ENCODE measurements at regions not wholly inside any gene's neighbourhood (a gene's known extent, or its start where the extent isn't known, plus 50 kb on each side); places are given as distances from the start of the nearest gene placed in this dataset.

- no peak for TF ChIP-seq ZBTB12 (CRISPR knock-in tag; IDR thresholded peaks at IDR 0.05)
- no peak for TF ChIP-seq SMC3 (conservative IDR thresholded peaks at IDR 0.05; ENCODE audit: insufficient read depth, low read depth, low read length)
- no peak for TF ChIP-seq CTCF (IDR thresholded peaks at IDR 0.05 in 2 of 3, conservative IDR thresholded peaks at IDR 0.05 in 1 of 3; ENCODE audit: insufficient read depth in 2 of 3, low read depth in 1 of 3, low read length in 3 of 3)
- no peak for TF ChIP-seq STAT6 (CRISPR knock-in tag; IDR thresholded peaks at IDR 0.05)
- TF ChIP-seq ZNF253 (CRISPR knock-in tag; conservative IDR thresholded peaks at IDR 0.05) = no peak
- TF ChIP-seq ZBTB7A (IDR thresholded peaks at IDR 0.05; ENCODE audit: borderline replicate concordance, control insufficient read depth, low read depth, low read length) = no peak
Observed at GRCh38 chr17:73976676-73977521, 226.6 kb upstream of the RPL38 start.
